GM12878 (cell line): ENCODE measurements at regions not wholly inside any gene's neighbourhood (a gene's known extent, or its start where the extent isn't known, plus 50 kb on each side); places are given as distances from the start of the nearest gene placed in this dataset.

Experiments used
- ATAC-seq: fragments of 200-7000 bp; cut with Tn5 transposase; 3 replicates; pipeline ENCODE4 v1.9.1; 2020; ENCODE audit warnings: mild to moderate bottlenecking, moderate library complexity
- BruUV-seq: library from RNA; stranded (reverse); fragments of 400-500 nt; replicated peaks from 2 replicates; lab custom pipeline; 2021; lab: Mats Ljungman, UMichigan
- CTCF ChIA-PET: fragments of 300-600 bp; sonication (Branson Sonifier 250); formaldehyde crosslinking; extraction: SDS; loops from one replicate; lab custom pipeline; 2021; ENCODE audit warnings: inconsistent platforms; lab: Yijun Ruan, JAX
- POLR2A ChIA-PET: fragments of 350-600 bp; formaldehyde crosslinking; extraction: SDS; loops from one replicate; lab custom pipeline; 2021; ENCODE audit warnings: inconsistent platforms; lab: Charles Lee
- RAD21 ChIA-PET: fragments of 300-600 bp; sonication (Branson Sonifier 250); formaldehyde crosslinking; loops from one replicate; lab custom pipeline; 2023; ENCODE audit warnings: antibody characterized with exemption; ENCODE audit not compliant: unreplicated experiment; lab: Charles Lee
- SMC1A ChIA-PET: fragments of 300-600 bp; sonication (Branson Sonifier 250); formaldehyde crosslinking; loops from one replicate; lab custom pipeline; 2023; ENCODE audit not compliant: unreplicated experiment, uncharacterized antibody; lab: Charles Lee
- DNase-seq: peaks from one replicate; pipeline ENCODE4 v3.0.0-alpha.2; 2011; ENCODE audit warnings: low read depth, low spot score
- FAIRE-seq: peaks from 3 replicates; lab custom pipeline; 2011; peaks lifted over from hg19 to GRCh38; lab: Jason Lieb, UNC
- H2AFZ ChIP-seq: 2 replicates; pipeline ENCODE4 v1.6.0; 2011; ENCODE audit warnings: low read depth, low read length, control low read depth; ENCODE audit not compliant: control insufficient read depth
- H3K27ac ChIP-seq: 2 replicates; pipeline ENCODE4 v1.5.1; 2011; ENCODE audit warnings: control low read depth; ENCODE audit not compliant: control insufficient read depth, insufficient read depth
- H3K27me3 ChIP-seq, 2 experiments: replicated peaks in 1 of 2; 2 replicates each; pipeline versions ENCODE4 v1.6.0 to v1.6.1; 2011; ENCODE audit warnings: low read length in 1 of 2; ENCODE audit not compliant: control insufficient read depth in 2 of 2, insufficient read depth in 2 of 2
- H3K36me3 ChIP-seq, 2 experiments: 2 replicates each; pipeline ENCODE4 v1.5.1; 2011; ENCODE audit warnings: low read length in 1 of 2; ENCODE audit not compliant: control insufficient read depth in 2 of 2, insufficient read depth in 2 of 2
- H3K4me1 ChIP-seq: 2 replicates; pipeline ENCODE4 v1.6.1; 2011; ENCODE audit warnings: mild to moderate bottlenecking, low read length, moderate library complexity, mixed read lengths; ENCODE audit not compliant: control insufficient read depth, insufficient read depth
- H3K4me2 ChIP-seq: 2 replicates; pipeline ENCODE4 v1.6.0; 2011; ENCODE audit warnings: control low read depth; ENCODE audit not compliant: control insufficient read depth, insufficient read depth
- H3K4me3 ChIP-seq: fragments of 200-600 bp; sonication (generic); 2 replicates; pipeline ENCODE4 v1.5.1; 2016
- H3K79me2 ChIP-seq: 2 replicates; pipeline ENCODE4 v1.6.0; 2011; ENCODE audit warnings: low read length; ENCODE audit not compliant: control insufficient read depth, insufficient read depth
- H3K9ac ChIP-seq: 2 replicates; pipeline ENCODE4 v1.8.0; 2011; ENCODE audit warnings: low read length, control low read depth, mixed read lengths; ENCODE audit not compliant: control insufficient read depth, insufficient read depth
- H3K9me3 ChIP-seq: replicated peaks from 3 replicates; pipeline ENCODE4 v1.5.1; 2011; ENCODE audit warnings: mild to moderate bottlenecking, low read length; ENCODE audit not compliant: control insufficient read depth, insufficient read depth
- H4K20me1 ChIP-seq: 2 replicates; pipeline ENCODE4 v1.6.0; 2011; ENCODE audit not compliant: control insufficient read depth, insufficient read depth
- ATF7 ChIP-seq: fragments of 450-650 bp; IDR thresholded peaks from 2 replicates; pipeline ENCODE4 v1.6.1; 2016; ENCODE audit warnings: low read depth, mild to moderate bottlenecking
- ETV6 ChIP-seq, 2 experiments: fragments of 450-650 bp in 1 of 2; IDR thresholded peaks in 1 of 2; conservative IDR thresholded peaks in 1 of 2; 2 replicates each; pipeline ENCODE4 v1.6.1; 2014; ENCODE audit warnings: antibody characterized with exemption in 1 of 2, borderline replicate concordance in 1 of 2, low read depth in 1 of 2, mild to moderate bottlenecking in 1 of 2, moderate library complexity in 1 of 2
- JUNB ChIP-seq: IDR thresholded peaks from 2 replicates; pipeline ENCODE4 v1.6.1; 2016; ENCODE audit warnings: antibody characterized with exemption, mild to moderate bottlenecking
- TAF1 ChIP-seq: IDR thresholded peaks from 2 replicates; pipeline ENCODE4 v1.6.1; 2011; ENCODE audit warnings: mild to moderate bottlenecking, low read depth, low read length, borderline replicate concordance
- ZNF217 ChIP-seq: fragments of 450-650 bp; IDR thresholded peaks from 2 replicates; pipeline ENCODE4 v1.6.1; 2017; ENCODE audit warnings: antibody characterized with exemption, mild to moderate bottlenecking
- ZZZ3 ChIP-seq: IDR thresholded peaks from 2 replicates; pipeline ENCODE4 v1.6.1; 2011; ENCODE audit warnings: low read depth; ENCODE audit not compliant: control insufficient read depth, insufficient read length
- WGBS: methylation state at CpG from one replicate; pipeline ENCODE4 v1.1.6; 2016; ENCODE audit warnings: low lambda C conversion rate; ENCODE audit not compliant: insufficient replicate concordance, insufficient coverage; ENCODE audit errors: missing lambda C conversion rate; 5-methylcytosine and 5-hydroxymethylcytosine counted together
- in situ Hi-C: fragments of 300-500 bp; cut with MboI; formaldehyde crosslinking; loops from 9 replicates; pipeline ENCODE4 v1.14.3; 2018; ENCODE audit warnings: mixed read lengths
- intact Hi-C: fragments of 100-400 bp; cut with micrococcal nuclease; formaldehyde crosslinking; loops from one replicate; pipeline ENCODE4 v1.14.2; 2022; ENCODE audit not compliant: unreplicated experiment
- TF ChIP-seq, protein P1 (sequence below): fragments of 450-650 bp; conservative IDR thresholded peaks from 2 replicates; pipeline ENCODE4 v1.6.1; 2017; ENCODE audit warnings: mild to moderate bottlenecking, moderate library complexity
- TF ChIP-seq, protein P2 (sequence below): fragments of 450-650 bp; IDR thresholded peaks from 2 replicates; pipeline ENCODE4 v1.6.1; 2014; ENCODE audit warnings: mild to moderate bottlenecking
- TF ChIP-seq, protein P3 (sequence below): IDR thresholded peaks from 2 replicates; pipeline ENCODE4 v1.6.1; 2012; ENCODE audit warnings: low read length, inconsistent platforms

DNA sequence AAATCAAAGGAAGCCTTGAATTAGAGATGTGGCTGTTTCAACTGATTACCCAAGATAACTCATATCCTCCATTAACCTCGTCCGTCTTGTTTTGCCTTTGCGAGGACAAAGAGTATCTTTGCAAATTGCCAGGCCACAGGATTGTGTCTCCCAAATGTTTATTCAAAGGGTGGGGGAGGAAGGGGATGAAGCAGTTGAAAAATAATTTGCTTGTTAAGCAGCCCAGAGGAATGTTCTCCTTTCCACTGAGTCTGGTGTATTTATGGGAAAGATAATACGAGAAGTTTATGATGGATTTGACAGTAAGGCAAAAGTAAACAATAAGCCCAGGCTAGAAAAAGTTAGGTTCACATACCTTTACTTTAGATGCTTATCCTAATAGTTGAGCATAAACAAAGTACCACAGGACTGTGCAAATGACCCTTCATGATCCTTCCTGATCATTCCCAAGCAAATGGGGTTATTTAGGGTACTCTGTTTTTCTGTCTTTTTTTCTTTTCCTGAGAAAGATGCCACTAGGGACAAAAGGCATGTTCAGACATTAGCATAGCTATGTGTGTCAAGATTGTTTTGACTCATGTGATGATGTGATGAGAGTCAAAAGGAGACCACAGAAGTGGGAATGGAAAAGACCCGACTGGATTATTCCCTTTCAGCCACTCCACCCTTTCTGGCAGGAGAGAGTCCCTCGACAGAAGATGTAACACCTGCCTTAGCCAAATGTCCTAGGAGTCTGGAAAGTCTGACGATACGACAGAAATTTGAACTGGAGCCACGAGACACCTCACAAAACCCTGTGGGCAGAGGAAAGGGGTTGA, 243.0 kb upstream of the GLI3 start:
- no peaks in the 10 kb centered on the region for H3K4me1 ChIP-seq
- no peak for ATAC-seq
- FAIRE-seq: no peak
- no peak overlapping the region for H2AFZ ChIP-seq
- H3K4me2 ChIP-seq: no peak overlapping the region
- H3K9me3 ChIP-seq: no peaks in the 10 kb centered on the region
- DNase-seq: no peak
- TF ChIP-seq TAF1 (no peak), ZNF217 (no peak), JUNB (no peak), ATF7 (no peak), ETV6 (conservative IDR thresholded peaks at IDR 0.05 in 1 of 2, IDR thresholded peaks at IDR 0.05 in 1 of 2; ENCODE audit: borderline replicate concordance in 1 of 2, low read depth in 1 of 2) (no peak), ZZZ3 (no peak)
- TF ChIP-seq, protein P1, sequence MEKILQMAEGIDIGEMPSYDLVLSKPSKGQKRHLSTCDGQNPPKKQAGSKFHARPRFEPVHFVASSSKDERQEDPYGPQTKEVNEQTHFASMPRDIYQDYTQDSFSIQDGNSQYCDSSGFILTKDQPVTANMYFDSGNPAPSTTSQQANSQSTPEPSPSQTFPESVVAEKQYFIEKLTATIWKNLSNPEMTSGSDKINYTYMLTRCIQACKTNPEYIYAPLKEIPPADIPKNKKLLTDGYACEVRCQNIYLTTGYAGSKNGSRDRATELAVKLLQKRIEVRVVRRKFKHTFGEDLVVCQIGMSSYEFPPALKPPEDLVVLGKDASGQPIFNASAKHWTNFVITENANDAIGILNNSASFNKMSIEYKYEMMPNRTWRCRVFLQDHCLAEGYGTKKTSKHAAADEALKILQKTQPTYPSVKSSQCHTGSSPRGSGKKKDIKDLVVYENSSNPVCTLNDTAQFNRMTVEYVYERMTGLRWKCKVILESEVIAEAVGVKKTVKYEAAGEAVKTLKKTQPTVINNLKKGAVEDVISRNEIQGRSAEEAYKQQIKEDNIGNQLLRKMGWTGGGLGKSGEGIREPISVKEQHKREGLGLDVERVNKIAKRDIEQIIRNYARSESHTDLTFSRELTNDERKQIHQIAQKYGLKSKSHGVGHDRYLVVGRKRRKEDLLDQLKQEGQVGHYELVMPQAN: no peak
- TF ChIP-seq, protein P2, sequence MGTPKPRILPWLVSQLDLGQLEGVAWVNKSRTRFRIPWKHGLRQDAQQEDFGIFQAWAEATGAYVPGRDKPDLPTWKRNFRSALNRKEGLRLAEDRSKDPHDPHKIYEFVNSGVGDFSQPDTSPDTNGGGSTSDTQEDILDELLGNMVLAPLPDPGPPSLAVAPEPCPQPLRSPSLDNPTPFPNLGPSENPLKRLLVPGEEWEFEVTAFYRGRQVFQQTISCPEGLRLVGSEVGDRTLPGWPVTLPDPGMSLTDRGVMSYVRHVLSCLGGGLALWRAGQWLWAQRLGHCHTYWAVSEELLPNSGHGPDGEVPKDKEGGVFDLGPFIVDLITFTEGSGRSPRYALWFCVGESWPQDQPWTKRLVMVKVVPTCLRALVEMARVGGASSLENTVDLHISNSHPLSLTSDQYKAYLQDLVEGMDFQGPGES: no peak
- TF ChIP-seq, protein P3, sequence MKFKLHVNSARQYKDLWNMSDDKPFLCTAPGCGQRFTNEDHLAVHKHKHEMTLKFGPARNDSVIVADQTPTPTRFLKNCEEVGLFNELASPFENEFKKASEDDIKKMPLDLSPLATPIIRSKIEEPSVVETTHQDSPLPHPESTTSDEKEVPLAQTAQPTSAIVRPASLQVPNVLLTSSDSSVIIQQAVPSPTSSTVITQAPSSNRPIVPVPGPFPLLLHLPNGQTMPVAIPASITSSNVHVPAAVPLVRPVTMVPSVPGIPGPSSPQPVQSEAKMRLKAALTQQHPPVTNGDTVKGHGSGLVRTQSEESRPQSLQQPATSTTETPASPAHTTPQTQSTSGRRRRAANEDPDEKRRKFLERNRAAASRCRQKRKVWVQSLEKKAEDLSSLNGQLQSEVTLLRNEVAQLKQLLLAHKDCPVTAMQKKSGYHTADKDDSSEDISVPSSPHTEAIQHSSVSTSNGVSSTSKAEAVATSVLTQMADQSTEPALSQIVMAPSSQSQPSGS: no peak
- TF ChIP-seq, all 136 proteins: peak for 0
- ChIA-PET SMC1A (interaction anchor here (0.5 to 1.0 kb wide), 2 partner anchors 17 to 71 kb away, joined by 3 read pairs; no protein-coding TSS in a partner anchor), POLR2A (no interaction called here), RAD21 (no interaction called here), CTCF (no interaction called here)
- Histone ChIP-seq H3K27ac (no peak overlapping the region), H3K27me3 (no peaks in the 10 kb centered on the region), H3K79me2 (no peaks in the 10 kb centered on the region), H4K20me1 (no peaks in the 10 kb centered on the region), H3K36me3 (no peaks in the 10 kb centered on the region), H3K9ac (no peak overlapping the region), H3K4me3 (no peak overlapping the region)
- WGBS: 28% methylated on average over 9 of the region's 9 CpGs
- intact Hi-C loops: loop anchor here (5.0 kb wide), 1 partner anchor 43 kb away; no protein-coding TSS in a partner anchor
- BruUV-seq: no TSS peak
- in situ Hi-C loops: no loop called here
